Tibial nerve (tissue), 4 donors: ENCODE measurements at regions not wholly inside any gene's neighbourhood (a gene's known extent, or its start where the extent isn't known, plus 50 kb on each side); places are given as distances from the start of the nearest gene placed in this dataset.

Experiments used
- EP300 ChIP-seq, 2 donors: sonication (generic); formaldehyde crosslinking; IDR thresholded peaks; one replicate each; pipeline ENCODE4 v1.6.1; 2017; ENCODE audit warnings: antibody characterized with exemption in 2 of 2, mild to moderate bottlenecking in 1 of 2
- POLR2A ChIP-seq, 2 donors: fragments of 450-650 bp; IDR thresholded peaks; one replicate each; pipeline ENCODE4 v1.6.1; 2017; ENCODE audit warnings: antibody characterized with exemption in 2 of 2, mild to moderate bottlenecking in 2 of 2, moderate library complexity in 2 of 2
- TF ChIP-seq, protein P1 (sequence below), 5 experiments: fragments of 200-600 bp in 3 of 5; fragments of 450-650 bp in 2 of 5; sonication (generic) in 3 of 5; IDR thresholded peaks; one replicate each; pipeline ENCODE4 v1.5.1; 2016 to 2019; ENCODE audit warnings: antibody characterized with exemption in 5 of 5, mild to moderate bottlenecking in 3 of 5, moderate library complexity in 2 of 5

- TF ChIP-seq, protein P1, sequence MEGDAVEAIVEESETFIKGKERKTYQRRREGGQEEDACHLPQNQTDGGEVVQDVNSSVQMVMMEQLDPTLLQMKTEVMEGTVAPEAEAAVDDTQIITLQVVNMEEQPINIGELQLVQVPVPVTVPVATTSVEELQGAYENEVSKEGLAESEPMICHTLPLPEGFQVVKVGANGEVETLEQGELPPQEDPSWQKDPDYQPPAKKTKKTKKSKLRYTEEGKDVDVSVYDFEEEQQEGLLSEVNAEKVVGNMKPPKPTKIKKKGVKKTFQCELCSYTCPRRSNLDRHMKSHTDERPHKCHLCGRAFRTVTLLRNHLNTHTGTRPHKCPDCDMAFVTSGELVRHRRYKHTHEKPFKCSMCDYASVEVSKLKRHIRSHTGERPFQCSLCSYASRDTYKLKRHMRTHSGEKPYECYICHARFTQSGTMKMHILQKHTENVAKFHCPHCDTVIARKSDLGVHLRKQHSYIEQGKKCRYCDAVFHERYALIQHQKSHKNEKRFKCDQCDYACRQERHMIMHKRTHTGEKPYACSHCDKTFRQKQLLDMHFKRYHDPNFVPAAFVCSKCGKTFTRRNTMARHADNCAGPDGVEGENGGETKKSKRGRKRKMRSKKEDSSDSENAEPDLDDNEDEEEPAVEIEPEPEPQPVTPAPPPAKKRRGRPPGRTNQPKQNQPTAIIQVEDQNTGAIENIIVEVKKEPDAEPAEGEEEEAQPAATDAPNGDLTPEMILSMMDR (IDR thresholded peaks at IDR 0.05) = no peak
- TF ChIP-seq POLR2A (IDR thresholded peaks at IDR 0.05) (no peak), EP300 (IDR thresholded peaks at IDR 0.05) (no peak)
These were observed 305.9 kb downstream of the ADGRL2 start for GRCh38 chr1:82106672-82107071.
